PFSK-1 (cell line): ENCODE measurements at regions not wholly inside any gene's neighbourhood (a gene's known extent, or its start where the extent isn't known, plus 50 kb on each side); places are given as distances from the start of the nearest gene placed in this dataset.

ENCODE experiments used
- FOXP2 ChIP-seq: optimal IDR thresholded peaks from 2 replicates; pipeline ENCODE3; 2011; ENCODE audit warnings: borderline replicate concordance, control low read depth, inconsistent platforms; ENCODE audit not compliant: insufficient read depth; ENCODE audit errors: extremely low read length, extremely low read depth
- POLR2AphosphoS5 ChIP-seq: IDR thresholded peaks from 2 replicates; pipeline ENCODE4 v1.6.1; 2012; ENCODE audit warnings: low read depth, mild to moderate bottlenecking, control low read depth, low read length, moderate library complexity
- SIN3A ChIP-seq: IDR thresholded peaks from 2 replicates; pipeline ENCODE4 v1.6.1; 2012; ENCODE audit warnings: mild to moderate bottlenecking, low read length, moderate library complexity, borderline replicate concordance; ENCODE audit not compliant: insufficient read depth
- TAF1 ChIP-seq: IDR thresholded peaks from 2 replicates; pipeline ENCODE4 v1.6.1; 2012; ENCODE audit warnings: low read length, control low read depth, borderline replicate concordance; ENCODE audit not compliant: insufficient read depth
- TF ChIP-seq, protein P1 (sequence below), 2 experiments: IDR thresholded peaks; 2 replicates each; pipeline versions ENCODE4 v1.6.1 to v1.8.0; 2011 to 2012; ENCODE audit warnings: low read depth in 2 of 2, low read length in 2 of 2, control low read depth in 1 of 2, inconsistent platforms in 1 of 2, mild to moderate bottlenecking in 1 of 2, moderate library complexity in 1 of 2; ENCODE audit not compliant: insufficient read depth in 1 of 2

- TF ChIP-seq TAF1 = no peak
- TF ChIP-seq POLR2AphosphoS5 = no peak
- TF ChIP-seq, protein P1, sequence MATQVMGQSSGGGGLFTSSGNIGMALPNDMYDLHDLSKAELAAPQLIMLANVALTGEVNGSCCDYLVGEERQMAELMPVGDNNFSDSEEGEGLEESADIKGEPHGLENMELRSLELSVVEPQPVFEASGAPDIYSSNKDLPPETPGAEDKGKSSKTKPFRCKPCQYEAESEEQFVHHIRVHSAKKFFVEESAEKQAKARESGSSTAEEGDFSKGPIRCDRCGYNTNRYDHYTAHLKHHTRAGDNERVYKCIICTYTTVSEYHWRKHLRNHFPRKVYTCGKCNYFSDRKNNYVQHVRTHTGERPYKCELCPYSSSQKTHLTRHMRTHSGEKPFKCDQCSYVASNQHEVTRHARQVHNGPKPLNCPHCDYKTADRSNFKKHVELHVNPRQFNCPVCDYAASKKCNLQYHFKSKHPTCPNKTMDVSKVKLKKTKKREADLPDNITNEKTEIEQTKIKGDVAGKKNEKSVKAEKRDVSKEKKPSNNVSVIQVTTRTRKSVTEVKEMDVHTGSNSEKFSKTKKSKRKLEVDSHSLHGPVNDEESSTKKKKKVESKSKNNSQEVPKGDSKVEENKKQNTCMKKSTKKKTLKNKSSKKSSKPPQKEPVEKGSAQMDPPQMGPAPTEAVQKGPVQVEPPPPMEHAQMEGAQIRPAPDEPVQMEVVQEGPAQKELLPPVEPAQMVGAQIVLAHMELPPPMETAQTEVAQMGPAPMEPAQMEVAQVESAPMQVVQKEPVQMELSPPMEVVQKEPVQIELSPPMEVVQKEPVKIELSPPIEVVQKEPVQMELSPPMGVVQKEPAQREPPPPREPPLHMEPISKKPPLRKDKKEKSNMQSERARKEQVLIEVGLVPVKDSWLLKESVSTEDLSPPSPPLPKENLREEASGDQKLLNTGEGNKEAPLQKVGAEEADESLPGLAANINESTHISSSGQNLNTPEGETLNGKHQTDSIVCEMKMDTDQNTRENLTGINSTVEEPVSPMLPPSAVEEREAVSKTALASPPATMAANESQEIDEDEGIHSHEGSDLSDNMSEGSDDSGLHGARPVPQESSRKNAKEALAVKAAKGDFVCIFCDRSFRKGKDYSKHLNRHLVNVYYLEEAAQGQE (IDR thresholded peaks at IDR 0.05; ENCODE audit: insufficient read depth in 1 of 2, low read depth in 2 of 2, low read length in 2 of 2) = no peak
- TF ChIP-seq SIN3A = no peak
- no peak for TF ChIP-seq FOXP2
Observed at GRCh38 chr5:137561608-137562007, 62.5 kb upstream of the SPOCK1 start.
